ENCODE measurements at regions not wholly inside any gene's neighbourhood (a gene's known extent, or its start where the extent isn't known, plus 50 kb on each side); places are given as distances from the start of the nearest gene placed in this dataset.

DNA sequence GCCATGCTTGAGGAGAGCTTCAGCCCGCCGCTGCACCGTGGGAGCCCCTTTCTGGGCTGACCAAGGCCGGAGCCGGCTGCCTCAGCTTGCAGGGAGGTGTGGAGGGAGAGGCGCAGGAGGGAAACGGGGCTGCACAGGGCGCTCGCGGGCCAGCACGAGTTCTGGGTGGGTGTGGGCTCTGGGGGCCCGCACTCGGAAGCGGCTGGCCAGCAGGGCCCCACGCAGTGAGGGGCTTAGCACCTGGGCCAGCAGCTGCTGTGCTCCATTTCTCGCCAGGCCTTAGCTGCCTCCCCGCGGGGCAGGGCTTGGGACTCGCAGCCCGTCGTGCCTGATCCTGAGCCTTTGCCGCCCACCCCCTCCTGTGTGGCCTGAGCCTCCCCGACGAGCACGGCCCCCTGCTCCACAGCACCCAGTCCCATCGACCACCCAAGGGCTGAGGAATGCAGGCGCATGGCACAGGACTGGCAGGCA lies 1554.0 kb downstream of the KCNT2 start:
- no peak for ATAC-seq
- Mint-ChIP-seq H3K27ac (no peak overlapping the region), H3K4me3 (no peak overlapping the region), H3K4me1 (no peaks in the 10 kb centered on the region), H3K27me3 (ENCODE audit: low read depth in 2 of 2) (no peaks in the 10 kb centered on the region), H3K36me3 (no peaks in the 10 kb centered on the region), H3K9me3 (peaks cover 5 to 13% of the 10 kb centered on the region in 2 donors)
- Histone ChIP-seq H3K27me3 (ENCODE audit: control insufficient read depth, insufficient read depth, low read length) (no peaks in the 10 kb centered on the region), H3K27ac (ENCODE audit: low read length) (no peak overlapping the region), H3K36me3 (ENCODE audit: control insufficient read depth, insufficient read depth, low read length) (no peaks in the 10 kb centered on the region), H3K4me1 (ENCODE audit: control insufficient read depth, insufficient read depth, low read length) (no peaks in the 10 kb centered on the region), H3K4me3 (ENCODE audit: low read length) (no peak overlapping the region), H3K9me3 (ENCODE audit: control insufficient read depth, insufficient read depth, low read length) (no peaks in the 10 kb centered on the region)
- intact Hi-C loops (cut with micrococcal nuclease): no loop called here
- TF ChIP-seq, protein P1, sequence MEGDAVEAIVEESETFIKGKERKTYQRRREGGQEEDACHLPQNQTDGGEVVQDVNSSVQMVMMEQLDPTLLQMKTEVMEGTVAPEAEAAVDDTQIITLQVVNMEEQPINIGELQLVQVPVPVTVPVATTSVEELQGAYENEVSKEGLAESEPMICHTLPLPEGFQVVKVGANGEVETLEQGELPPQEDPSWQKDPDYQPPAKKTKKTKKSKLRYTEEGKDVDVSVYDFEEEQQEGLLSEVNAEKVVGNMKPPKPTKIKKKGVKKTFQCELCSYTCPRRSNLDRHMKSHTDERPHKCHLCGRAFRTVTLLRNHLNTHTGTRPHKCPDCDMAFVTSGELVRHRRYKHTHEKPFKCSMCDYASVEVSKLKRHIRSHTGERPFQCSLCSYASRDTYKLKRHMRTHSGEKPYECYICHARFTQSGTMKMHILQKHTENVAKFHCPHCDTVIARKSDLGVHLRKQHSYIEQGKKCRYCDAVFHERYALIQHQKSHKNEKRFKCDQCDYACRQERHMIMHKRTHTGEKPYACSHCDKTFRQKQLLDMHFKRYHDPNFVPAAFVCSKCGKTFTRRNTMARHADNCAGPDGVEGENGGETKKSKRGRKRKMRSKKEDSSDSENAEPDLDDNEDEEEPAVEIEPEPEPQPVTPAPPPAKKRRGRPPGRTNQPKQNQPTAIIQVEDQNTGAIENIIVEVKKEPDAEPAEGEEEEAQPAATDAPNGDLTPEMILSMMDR (IDR thresholded peaks at IDR 0.05): no peak
- WGBS (ENCODE audit: insufficient coverage): 96% methylated on average over 27 of the region's 27 CpGs
- no peak for DNase-seq

DNA sequence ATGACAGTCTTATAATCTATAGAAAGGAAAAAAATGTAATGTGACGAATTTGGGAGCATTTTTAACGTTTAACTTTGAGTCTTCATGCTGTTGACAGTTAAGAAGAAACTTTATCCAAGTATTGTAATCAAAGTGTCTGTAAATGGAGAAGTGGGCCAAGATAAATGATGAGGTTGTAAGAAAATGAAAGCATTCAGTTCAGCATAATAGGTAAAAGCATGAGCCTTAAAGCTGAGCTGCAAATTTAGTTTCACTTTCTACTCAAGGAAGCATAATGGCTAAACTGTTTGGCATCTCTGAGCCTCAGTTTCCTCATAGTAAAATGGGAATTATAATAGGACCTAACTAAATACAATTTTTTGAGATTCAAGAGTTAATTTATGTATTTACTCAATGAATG lies 1554.8 kb downstream of the KCNT2 start:
- H3K27me3 ChIP-seq (ENCODE audit: control insufficient read depth, insufficient read depth, low read length): no peaks in the 10 kb centered on the region
- H3K9me3 Mint-ChIP-seq: peaks cover 5 to 17% of the 10 kb centered on the region in 2 donors
- no peak overlapping the region for H3K4me3 ChIP-seq (ENCODE audit: low read length)
- no peaks in the 10 kb centered on the region for H3K4me1 Mint-ChIP-seq
- intact Hi-C loops (cut with micrococcal nuclease): no loop called here
- TF ChIP-seq, protein P1 (IDR thresholded peaks at IDR 0.05): no peak
- H3K27ac ChIP-seq (ENCODE audit: low read length): no peak overlapping the region
- H3K4me3 Mint-ChIP-seq: no peak overlapping the region
- H3K27ac Mint-ChIP-seq: no peak overlapping the region
- ATAC-seq: no peak
- no peaks in the 10 kb centered on the region for H3K36me3 Mint-ChIP-seq
- no peak for DNase-seq
- H3K9me3 ChIP-seq (ENCODE audit: control insufficient read depth, insufficient read depth, low read length): no peaks in the 10 kb centered on the region
- 44% methylated on average over 2 of the region's 2 CpGs for WGBS (ENCODE audit: insufficient coverage)
- H3K36me3 ChIP-seq (ENCODE audit: control insufficient read depth, insufficient read depth, low read length): no peaks in the 10 kb centered on the region
- no peaks in the 10 kb centered on the region for H3K4me1 ChIP-seq (ENCODE audit: control insufficient read depth, insufficient read depth, low read length)
- H3K27me3 Mint-ChIP-seq (ENCODE audit: low read depth in 2 of 2): no peaks in the 10 kb centered on the region

DNA sequence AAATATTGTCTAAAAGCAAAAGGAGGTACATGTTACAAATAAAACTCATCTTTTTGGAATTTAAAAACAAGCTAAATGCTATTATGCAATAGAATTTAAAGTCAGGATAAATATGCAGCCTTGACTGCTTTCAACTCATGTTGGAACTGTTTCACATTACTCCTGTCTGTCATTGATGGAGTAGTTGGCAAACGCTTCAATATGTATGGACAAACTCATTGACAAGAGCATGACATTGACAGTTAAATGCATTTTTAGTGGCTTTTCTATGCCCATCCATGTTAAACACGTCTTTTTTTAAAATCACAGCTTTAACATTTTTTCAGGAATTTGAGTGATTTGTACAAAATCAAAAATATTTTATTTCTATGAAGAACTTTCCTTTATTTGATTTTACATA lies 1560.5 kb downstream of the KCNT2 start:
- Histone ChIP-seq H3K27ac (ENCODE audit: low read length) (no peak overlapping the region), H3K9me3 (ENCODE audit: control insufficient read depth, insufficient read depth, low read length) (no peaks in the 10 kb centered on the region), H3K4me1 (ENCODE audit: control insufficient read depth, insufficient read depth, low read length) (no peaks in the 10 kb centered on the region), H3K4me3 (ENCODE audit: low read length) (no peak overlapping the region), H3K27me3 (ENCODE audit: control insufficient read depth, insufficient read depth, low read length) (no peaks in the 10 kb centered on the region), H3K36me3 (ENCODE audit: control insufficient read depth, insufficient read depth, low read length) (no peaks in the 10 kb centered on the region)
- ATAC-seq (no peak), DNase-seq (no peak)
- WGBS (ENCODE audit: insufficient coverage): 100% methylated on average over 1 of the region's 2 CpGs
- Mint-ChIP-seq H3K27ac (no peak overlapping the region), H3K4me3 (no peak overlapping the region), H3K36me3 (no peaks in the 10 kb centered on the region), H3K9me3 (peaks cover 5 to 13% of the 10 kb centered on the region in 2 donors), H3K4me1 (no peaks in the 10 kb centered on the region), H3K27me3 (ENCODE audit: low read depth in 2 of 2) (no peaks in the 10 kb centered on the region)
- intact Hi-C loops (cut with micrococcal nuclease): no loop called here
- TF ChIP-seq, protein P1 (IDR thresholded peaks at IDR 0.05): no peak

DNA sequence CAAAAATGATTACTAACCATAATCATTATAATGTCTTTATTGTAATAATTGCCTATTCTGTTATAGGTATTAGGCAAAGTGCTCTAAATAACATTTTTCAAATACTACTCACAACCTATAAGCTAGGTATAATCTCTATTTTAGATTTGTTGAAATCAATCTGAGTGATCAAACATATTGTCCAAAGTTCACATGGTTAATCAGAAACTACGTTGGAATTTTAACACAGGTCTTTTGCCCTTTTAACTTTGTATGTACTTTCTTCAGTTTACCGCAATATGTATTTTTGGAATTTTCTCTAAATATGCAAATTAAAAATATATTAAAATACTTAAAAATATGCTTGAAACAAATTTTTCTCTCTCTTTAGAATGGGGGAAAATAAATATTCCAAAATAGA lies 1563.2 kb downstream of the KCNT2 start:
- intact Hi-C loops (cut with micrococcal nuclease): no loop called here
- Histone ChIP-seq H3K27ac (ENCODE audit: low read length) (no peak overlapping the region), H3K36me3 (ENCODE audit: control insufficient read depth, insufficient read depth, low read length) (no peaks in the 10 kb centered on the region), H3K4me3 (ENCODE audit: low read length) (no peak overlapping the region), H3K4me1 (ENCODE audit: control insufficient read depth, insufficient read depth, low read length) (no peaks in the 10 kb centered on the region), H3K9me3 (ENCODE audit: control insufficient read depth, insufficient read depth, low read length) (no peaks in the 10 kb centered on the region), H3K27me3 (ENCODE audit: control insufficient read depth, insufficient read depth, low read length) (no peaks in the 10 kb centered on the region)
- DNase-seq: no peak
- Mint-ChIP-seq H3K27me3 (ENCODE audit: low read depth in 2 of 2) (no peaks in the 10 kb centered on the region), H3K36me3 (no peaks in the 10 kb centered on the region), H3K4me3 (no peak overlapping the region), H3K9me3 (peaks cover 5 to 15% of the 10 kb centered on the region in 2 donors), H3K27ac (no peak overlapping the region), H3K4me1 (no peaks in the 10 kb centered on the region)
- TF ChIP-seq, protein P1 (IDR thresholded peaks at IDR 0.05): no peak
- no peak for ATAC-seq
- no CpG with 5 or more reads among the region's 2 CpGs for WGBS (ENCODE audit: insufficient coverage)

Measured in natural killer cell (primary cell).